ENCODE measurements at regions not wholly inside any gene's neighbourhood (a gene's known extent, or its start where the extent isn't known, plus 50 kb on each side); places are given as distances from the start of the nearest gene placed in this dataset.
"Not testable (repeated sequence)": the region's sequence is repeated elsewhere in the genome, so short reads cannot be mapped to it uniquely, and the experiment has no call there.

GRCh38 chr10:90975096-90975495 lies 54.2 kb upstream of the ANKRD1 start:
- no peak for DNase-seq

- no peak for DNase-seq
These were observed 56.4 kb upstream of the ANKRD1 start for GRCh38 chr10:90977162-90977854.

GRCh38 chr10:90977855-90978486 lies 57.1 kb upstream of the ANKRD1 start:
- DNase-seq, result no peak

- DNase-seq, result no peak
These were observed 61.6 kb upstream of the ANKRD1 start for GRCh38 chr10:90982406-90983008.

GRCh38 chr10:90983914-90984549 lies 63.1 kb upstream of the ANKRD1 start:
- no peak for DNase-seq

GRCh38 chr10:90984898-90985297 lies 64.0 kb upstream of the ANKRD1 start:
- no peak for DNase-seq

GRCh38 chr10:90985321-90985933 lies 64.5 kb upstream of the ANKRD1 start:
- no peak for DNase-seq

- DNase-seq, result no peak
These were observed 65.4 kb upstream of the ANKRD1 start for GRCh38 chr10:90986136-90986760.

- DNase-seq, result no peak
These were observed 66.0 kb upstream of the ANKRD1 start for GRCh38 chr10:90986870-90987269.

- no peak for DNase-seq
These were observed 66.5 kb upstream of the ANKRD1 start for GRCh38 chr10:90987383-90987782.

GRCh38 chr10:90988024-90988423 lies 67.1 kb upstream of the ANKRD1 start:
- DNase-seq, result no peak

GRCh38 chr10:90988802-90989201 lies 67.9 kb upstream of the ANKRD1 start:
- DNase-seq, result no peak

GRCh38 chr10:90989378-90989777 lies 68.5 kb upstream of the ANKRD1 start:
- no peak for DNase-seq

- no peak for DNase-seq
These were observed 71.6 kb upstream of the ANKRD1 start for GRCh38 chr10:90992462-90992861.

GRCh38 chr10:90993340-90993739 lies 72.5 kb upstream of the ANKRD1 start:
- DNase-seq, result no peak

- DNase-seq, result no peak
These were observed 76.8 kb upstream of the ANKRD1 start for GRCh38 chr10:90997670-90998069.

- DNase-seq, result no peak
These were observed 78.0 kb upstream of the ANKRD1 start for GRCh38 chr10:90998733-90999511.

- no peak for DNase-seq
These were observed 78.8 kb upstream of the ANKRD1 start for GRCh38 chr10:90999512-91000172.

GRCh38 chr10:91000470-91000869 lies 79.6 kb upstream of the ANKRD1 start:
- no peak for DNase-seq

- DNase-seq, result no peak
These were observed 80.1 kb upstream of the ANKRD1 start for GRCh38 chr10:91000985-91001384.

GRCh38 chr10:91002656-91003055 lies 81.8 kb upstream of the ANKRD1 start:
- DNase-seq, result no peak

- DNase-seq, result not testable (repeated sequence)
These were observed 82.5 kb upstream of the ANKRD1 start for GRCh38 chr10:91003379-91003778.

Measured in NCI-H510A (cell line).